Endothelial cell of umbilical vein (primary cell): ENCODE measurements at regions not wholly inside any gene's neighbourhood (a gene's known extent, or its start where the extent isn't known, plus 50 kb on each side); places are given as distances from the start of the nearest gene placed in this dataset.

Experiments used
- BruUV-seq: library from RNA; stranded (reverse); fragments of 400-500 nt; replicated peaks from 2 replicates; lab custom pipeline; 2021; lab: Mats Ljungman, UMichigan
- CTCF ChIA-PET: fragments of 300-600, 350-600 bp; sonication (Branson Sonifier 250); formaldehyde crosslinking; loops from one replicate; lab custom pipeline; 2021; ENCODE audit warnings: antibody characterized with exemption, inconsistent platforms; lab: Charles Lee
- POLR2A ChIA-PET: fragments of 300-600, 350-600 bp; sonication (Branson Sonifier 250); formaldehyde crosslinking; loops from one replicate; lab custom pipeline; 2021; ENCODE audit warnings: antibody characterized with exemption, inconsistent platforms; lab: Charles Lee
- DNase-seq: peaks from one replicate; pipeline ENCODE4 v3.0.0-alpha.2; 2011; ENCODE audit warnings: low read depth, low spot score
- FAIRE-seq: peaks from 2 replicates; lab custom pipeline; 2011; peaks lifted over from hg19 to GRCh38; lab: Jason Lieb, UNC
- H2AFZ ChIP-seq: 2 replicates; pipeline ENCODE4 v1.6.0; 2012; ENCODE audit warnings: low read depth, low read length, control low read depth, inconsistent platforms
- H3K27ac ChIP-seq: 2 replicates; pipeline ENCODE4 v1.5.1; 2011; ENCODE audit warnings: low read depth, mild to moderate bottlenecking, control low read depth, low read length, moderate library complexity; ENCODE audit not compliant: insufficient read depth
- H3K27me3 ChIP-seq, 2 experiments: 2 replicates each; pipeline versions ENCODE4 v1.6.0 to v1.6.1; 2011; ENCODE audit warnings: low read length in 2 of 2, mixed read lengths in 1 of 2; ENCODE audit not compliant: control insufficient read depth in 2 of 2, insufficient read depth in 2 of 2
- H3K36me3 ChIP-seq, 2 experiments: 2 replicates in 1 of 2; 3 replicates in 1 of 2; pipeline ENCODE4 v1.5.1; 2011; ENCODE audit warnings: low read length in 2 of 2, mild to moderate bottlenecking in 1 of 2, moderate library complexity in 1 of 2; ENCODE audit not compliant: control insufficient read depth in 2 of 2, insufficient read depth in 2 of 2; ENCODE audit errors: extremely low read depth in 1 of 2
- H3K4me1 ChIP-seq: 3 replicates; pipeline ENCODE4 v1.5.1; 2011; ENCODE audit warnings: mild to moderate bottlenecking, low read length; ENCODE audit not compliant: control insufficient read depth, insufficient read depth; ENCODE audit errors: extremely low read depth
- H3K4me2 ChIP-seq: 2 replicates; pipeline ENCODE4 v1.6.1; 2011; ENCODE audit warnings: low read length, control low read depth, mixed read lengths; ENCODE audit not compliant: insufficient read depth
- H3K4me3 ChIP-seq, 3 experiments: fragments of 200-600 bp in 1 of 3; sonication (generic), shearing (Covaris generic) in 1 of 3; replicated peaks in 1 of 3; 2 replicates each; pipeline ENCODE4 v1.5.1; 2011 to 2016; ENCODE audit warnings: control low read depth in 3 of 3, low read length in 3 of 3, mild to moderate bottlenecking in 2 of 3, inconsistent platforms in 1 of 3, low read depth in 1 of 3, moderate library complexity in 1 of 3; ENCODE audit not compliant: insufficient read depth in 1 of 3
- H3K79me2 ChIP-seq: 2 replicates; pipeline ENCODE4 v1.6.0; 2012; ENCODE audit warnings: low read length, inconsistent platforms; ENCODE audit not compliant: control insufficient read depth, insufficient read depth
- H3K9ac ChIP-seq: replicated peaks from 2 replicates; pipeline ENCODE3; 2011; ENCODE audit warnings: low read length, control low read depth; ENCODE audit not compliant: insufficient read depth; ENCODE audit errors: extremely low read depth
- H3K9me1 ChIP-seq: replicated peaks from 3 replicates; pipeline ENCODE4 v1.6.0; 2011; ENCODE audit warnings: mild to moderate bottlenecking, low read length; ENCODE audit not compliant: control insufficient read depth, insufficient read depth; ENCODE audit errors: extremely low read depth
- H3K9me3 ChIP-seq: replicated peaks from 2 replicates; pipeline ENCODE4 v1.5.1; 2012; ENCODE audit warnings: low read length, inconsistent platforms; ENCODE audit not compliant: control insufficient read depth, insufficient read depth
- H4K20me1 ChIP-seq: replicated peaks from 2 replicates; pipeline ENCODE3; 2011; ENCODE audit warnings: mild to moderate bottlenecking, low read length; ENCODE audit not compliant: control insufficient read depth, insufficient read depth; ENCODE audit errors: extremely low read depth
- FOS ChIP-seq: IDR thresholded peaks from 2 replicates; pipeline ENCODE4 v1.6.1; 2011; ENCODE audit warnings: mild to moderate bottlenecking, low read length, moderate library complexity, borderline replicate concordance; ENCODE audit not compliant: insufficient read depth
- GATA2 ChIP-seq: IDR thresholded peaks from 2 replicates; pipeline ENCODE4 v1.7.0; 2011; ENCODE audit warnings: low read depth, mild to moderate bottlenecking, moderate library complexity, mixed read lengths, low read length; ENCODE audit not compliant: insufficient read length, insufficient read depth
- JUN ChIP-seq: IDR thresholded peaks from 2 replicates; pipeline ENCODE4 v1.6.1; 2011; ENCODE audit warnings: borderline replicate concordance, low read depth; ENCODE audit not compliant: insufficient read length, insufficient read depth
- MYC ChIP-seq: IDR thresholded peaks from one replicate; pipeline ENCODE4 v1.6.1; 2011; ENCODE audit warnings: mild to moderate bottlenecking, low read depth, low read length
- POLR2A ChIP-seq: IDR thresholded peaks from 2 replicates; pipeline ENCODE4 v1.6.1; 2012; ENCODE audit warnings: low read depth, mild to moderate bottlenecking, control low read depth, low read length
- POLR2AphosphoS5 ChIP-seq: IDR thresholded peaks from 2 replicates; pipeline ENCODE4 v1.6.1; 2012; ENCODE audit warnings: low read depth, mild to moderate bottlenecking, control low read depth, low read length, moderate library complexity; ENCODE audit not compliant: insufficient read depth
- dilution Hi-C: fragments of 300-500 bp; cut with MboI; formaldehyde crosslinking; loops from one replicate; pipeline ENCODE4 v1.15.0; 2019; ENCODE audit warnings: low sequenced_read_pairs; ENCODE audit not compliant: extremely low pct_ligation_motif_present
- intact Hi-C: fragments of 100-400 bp; cut with micrococcal nuclease; formaldehyde crosslinking; loops from one replicate; pipeline ENCODE4 v1.10.0; 2022
- TF ChIP-seq, protein P1 (sequence below): IDR thresholded peaks from 2 replicates; pipeline ENCODE4 v1.6.1; 2011; ENCODE audit not compliant: insufficient read depth, insufficient read length
- TF ChIP-seq, protein P2 (sequence below), 2 donors: IDR thresholded peaks; 1 replicate in 1 of 2; 2 replicates in 1 of 2; pipeline ENCODE4 v1.5.1; 2011; ENCODE audit warnings: low read length in 2 of 2, mild to moderate bottlenecking in 2 of 2, moderate library complexity in 2 of 2, control low read depth in 1 of 2, inconsistent platforms in 1 of 2, low read depth in 1 of 2; ENCODE audit not compliant: insufficient read depth in 1 of 2; ENCODE audit errors: extremely low read depth in 1 of 2

DNA sequence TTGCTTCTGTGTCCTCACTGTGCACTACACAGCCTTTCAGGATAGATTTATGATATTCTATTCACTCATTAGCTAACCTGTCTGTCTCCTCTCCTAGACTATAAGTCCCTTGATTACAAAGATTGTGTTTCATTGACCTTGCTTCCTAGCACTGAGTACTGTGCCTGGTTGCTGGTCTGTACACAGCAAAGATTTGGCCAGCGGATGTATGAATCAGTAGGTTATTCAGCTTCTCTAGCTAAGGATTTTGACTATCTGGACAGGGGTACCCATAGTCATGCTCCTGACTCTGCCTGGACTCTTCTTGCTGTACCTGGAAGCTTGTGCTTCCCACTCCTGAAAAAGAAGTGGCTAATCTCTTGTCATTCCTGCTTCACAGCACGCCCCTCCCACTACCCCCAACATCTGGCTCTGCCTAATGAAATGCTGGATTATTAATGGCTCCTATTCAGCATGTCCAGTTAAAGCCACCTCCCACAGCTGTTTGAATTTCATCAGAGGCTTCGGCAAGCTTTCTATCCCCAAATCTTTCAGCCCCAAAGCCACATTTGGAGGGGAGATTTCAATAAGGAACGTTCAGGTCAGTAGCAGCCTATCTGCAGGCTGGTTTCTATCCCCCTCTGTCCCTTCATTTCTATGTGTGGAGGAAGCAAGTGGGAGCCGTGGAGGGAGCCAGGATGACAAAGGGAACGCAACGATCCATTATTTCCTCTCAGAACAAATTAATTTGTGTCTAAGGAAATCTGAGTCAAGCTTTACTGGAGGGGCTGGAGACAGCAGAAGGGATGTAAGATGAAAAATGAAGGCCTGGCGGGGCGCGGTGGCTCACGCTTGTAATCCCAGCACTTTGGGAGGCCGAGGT is 64.8 kb upstream of the PPM1J start:
- intact Hi-C loops (no loop called here), dilution Hi-C loops (no loop called here)
- ChIA-PET CTCF (no interaction called here), POLR2A (interaction anchor here (0.6 kb wide), 1 partner anchor 27 kb away, joined by 3 read pairs; no protein-coding TSS in a partner anchor)
- Histone ChIP-seq H3K79me2 (no peaks in the 10 kb centered on the region), H3K9me1 (no peaks in the 10 kb centered on the region), H3K4me3 (no peak overlapping the region), H3K4me1 (no peaks in the 10 kb centered on the region), H3K4me2 (no peak overlapping the region), H3K27me3 (peaks cover 0 to 4% of the 10 kb centered on the region in 2 experiments), H3K9me3 (no peaks in the 10 kb centered on the region), H2AFZ (no peak overlapping the region), H3K36me3 (no peaks in the 10 kb centered on the region), H3K9ac (no peak overlapping the region), H4K20me1 (no peaks in the 10 kb centered on the region), H3K27ac (no peak overlapping the region)
- BruUV-seq: no TSS peak
- TF ChIP-seq, protein P1, sequence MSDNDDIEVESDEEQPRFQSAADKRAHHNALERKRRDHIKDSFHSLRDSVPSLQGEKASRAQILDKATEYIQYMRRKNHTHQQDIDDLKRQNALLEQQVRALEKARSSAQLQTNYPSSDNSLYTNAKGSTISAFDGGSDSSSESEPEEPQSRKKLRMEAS: no peak
- TF ChIP-seq POLR2AphosphoS5 (no peak), FOS (no peak), POLR2A (no peak), GATA2 (no peak), MYC (no peak), JUN (no peak)
- TF ChIP-seq, protein P2, sequence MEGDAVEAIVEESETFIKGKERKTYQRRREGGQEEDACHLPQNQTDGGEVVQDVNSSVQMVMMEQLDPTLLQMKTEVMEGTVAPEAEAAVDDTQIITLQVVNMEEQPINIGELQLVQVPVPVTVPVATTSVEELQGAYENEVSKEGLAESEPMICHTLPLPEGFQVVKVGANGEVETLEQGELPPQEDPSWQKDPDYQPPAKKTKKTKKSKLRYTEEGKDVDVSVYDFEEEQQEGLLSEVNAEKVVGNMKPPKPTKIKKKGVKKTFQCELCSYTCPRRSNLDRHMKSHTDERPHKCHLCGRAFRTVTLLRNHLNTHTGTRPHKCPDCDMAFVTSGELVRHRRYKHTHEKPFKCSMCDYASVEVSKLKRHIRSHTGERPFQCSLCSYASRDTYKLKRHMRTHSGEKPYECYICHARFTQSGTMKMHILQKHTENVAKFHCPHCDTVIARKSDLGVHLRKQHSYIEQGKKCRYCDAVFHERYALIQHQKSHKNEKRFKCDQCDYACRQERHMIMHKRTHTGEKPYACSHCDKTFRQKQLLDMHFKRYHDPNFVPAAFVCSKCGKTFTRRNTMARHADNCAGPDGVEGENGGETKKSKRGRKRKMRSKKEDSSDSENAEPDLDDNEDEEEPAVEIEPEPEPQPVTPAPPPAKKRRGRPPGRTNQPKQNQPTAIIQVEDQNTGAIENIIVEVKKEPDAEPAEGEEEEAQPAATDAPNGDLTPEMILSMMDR (IDR thresholded peaks at IDR 0.05; ENCODE audit: extremely low read depth in 1 of 2, insufficient read depth in 1 of 2, low read depth in 1 of 2, low read length in 2 of 2): no peak
- DNase-seq: no peak
- FAIRE-seq: no peak
